Fibroblast of skin of scalp (primary cell): ENCODE measurements at regions not wholly inside any gene's neighbourhood (a gene's known extent, or its start where the extent isn't known, plus 50 kb on each side); places are given as distances from the start of the nearest gene placed in this dataset.
"Not testable (repeated sequence)": the region's sequence is repeated elsewhere in the genome, so short reads cannot be mapped to it uniquely, and the experiment has no call there.

Experiments
- DNase-seq: peaks from one replicate; pipeline ENCODE4 v3.0.0-alpha.2; 2013

- DNase-seq: no peak
Observed at GRCh38 chr12:127790376-127790775, 476.6 kb upstream of the TMEM132C start.

DNA sequence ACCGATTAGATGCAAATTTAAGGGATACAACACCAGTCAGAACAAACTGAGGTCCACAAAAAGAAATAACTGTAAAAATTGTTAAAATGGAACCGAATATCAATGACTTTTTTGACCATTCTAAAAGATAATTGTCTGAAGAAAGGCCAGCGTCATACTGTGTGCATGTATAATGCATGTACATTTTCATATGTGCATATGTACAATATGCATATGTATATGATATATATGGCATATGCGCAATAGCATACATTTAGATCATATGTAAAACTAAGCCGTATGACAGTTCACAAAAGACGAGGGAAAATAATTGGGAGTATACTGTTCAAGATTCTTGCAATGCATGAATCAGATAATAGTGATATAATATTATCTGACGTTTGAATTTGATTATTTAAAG, 475.8 kb upstream of the TMEM132C start:
- DNase-seq: no peak

DNA sequence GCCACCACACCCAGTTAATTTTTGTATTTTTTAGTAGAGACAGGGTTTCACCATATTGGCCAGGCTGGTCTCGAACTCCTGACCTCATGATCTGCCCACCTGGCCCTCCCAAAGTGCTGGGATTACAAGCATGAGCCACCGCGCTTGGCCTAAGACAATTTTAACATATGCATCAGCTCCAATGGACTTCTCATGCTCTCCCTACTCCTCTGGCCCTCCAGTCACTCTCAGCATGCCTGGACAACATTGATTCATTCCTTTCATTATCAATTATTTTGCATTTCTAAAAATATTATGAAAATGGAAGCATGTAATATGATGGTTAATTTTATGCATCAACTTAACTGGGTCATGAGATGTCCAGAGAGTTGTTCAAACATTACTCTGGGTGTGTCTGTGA, 469.1 kb upstream of the TMEM132C start:
- DNase-seq: no peak

DNA sequence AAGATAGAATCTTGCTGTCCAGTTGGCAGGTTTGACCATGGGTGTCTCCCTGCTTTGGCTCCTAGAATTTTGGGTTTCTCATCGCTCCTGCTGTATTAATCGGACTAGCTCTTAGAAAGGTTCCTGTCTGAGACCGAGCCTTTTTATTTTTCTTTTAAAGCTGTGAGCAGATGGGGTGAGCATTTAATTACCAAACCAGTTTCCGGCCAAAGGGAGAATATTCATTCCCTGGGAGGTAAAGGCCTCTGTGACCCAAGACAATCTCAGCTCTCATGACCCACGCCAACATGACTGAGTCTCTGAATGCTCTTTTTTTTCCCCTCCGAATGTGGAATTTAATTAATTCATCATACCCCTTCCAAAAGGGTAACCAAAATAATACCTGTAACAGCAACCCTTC, 464.7 kb upstream of the TMEM132C start:
- no peak for DNase-seq

DNA sequence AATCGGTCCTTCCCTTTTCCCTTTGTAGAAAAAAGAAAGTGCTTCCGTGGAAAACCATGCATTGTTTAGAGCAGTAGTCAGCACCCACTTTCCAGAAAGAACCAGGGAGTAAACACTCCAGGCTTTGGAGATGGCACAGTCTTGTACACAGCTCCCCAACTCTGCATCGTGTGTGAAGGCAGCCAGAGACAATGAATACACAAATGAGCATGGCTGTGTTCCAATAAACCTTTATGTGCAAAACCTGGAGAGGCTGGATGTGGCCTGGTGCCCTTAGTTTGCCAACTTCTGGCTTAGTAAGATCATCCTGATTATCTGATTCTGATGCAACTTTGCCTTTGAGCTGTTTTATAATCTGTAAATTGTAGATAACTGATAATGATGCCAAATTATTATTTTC, 463.4 kb upstream of the TMEM132C start:
- peak; percentile 6 for DNase-seq

GRCh38 chr12:127809275-127809674, 457.7 kb upstream of the TMEM132C start:
- peak; percentile 82 for DNase-seq

- DNase-seq: peak; percentile 98
Observed at GRCh38 chr12:127810041-127810440, 456.9 kb upstream of the TMEM132C start.

GRCh38 chr12:127810459-127810858, 456.5 kb upstream of the TMEM132C start:
- not testable (repeated sequence) for DNase-seq

GRCh38 chr12:127811988-127812387, 455.0 kb upstream of the TMEM132C start:
- DNase-seq: peak; percentile 92

DNA sequence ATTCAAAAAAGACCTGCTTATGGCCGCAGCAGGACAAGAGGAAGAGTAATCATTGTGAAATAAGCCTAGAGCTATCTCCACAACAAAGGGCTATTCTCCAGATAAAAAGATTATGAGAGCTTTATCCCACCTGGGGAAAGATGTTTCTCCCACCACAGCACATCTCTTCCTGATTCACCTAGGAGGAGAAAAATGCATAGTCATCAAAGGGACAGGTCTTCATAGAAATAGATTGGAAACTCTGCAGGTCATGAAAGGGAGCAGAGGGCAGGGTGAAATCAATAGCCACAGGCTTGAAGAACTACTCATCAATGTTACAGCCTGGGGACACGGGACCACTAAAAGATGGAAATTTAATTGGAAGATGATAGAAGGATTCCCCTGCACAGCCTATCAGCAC, 453.8 kb upstream of the TMEM132C start:
- DNase-seq: no peak

- DNase-seq: peak; percentile 53
Observed at GRCh38 chr12:127819056-127819455, 447.9 kb upstream of the TMEM132C start.

- DNase-seq: no peak
Observed at GRCh38 chr12:127820271-127820670, 446.7 kb upstream of the TMEM132C start.

GRCh38 chr12:127820846-127821245, 446.1 kb upstream of the TMEM132C start:
- DNase-seq: no peak

DNA sequence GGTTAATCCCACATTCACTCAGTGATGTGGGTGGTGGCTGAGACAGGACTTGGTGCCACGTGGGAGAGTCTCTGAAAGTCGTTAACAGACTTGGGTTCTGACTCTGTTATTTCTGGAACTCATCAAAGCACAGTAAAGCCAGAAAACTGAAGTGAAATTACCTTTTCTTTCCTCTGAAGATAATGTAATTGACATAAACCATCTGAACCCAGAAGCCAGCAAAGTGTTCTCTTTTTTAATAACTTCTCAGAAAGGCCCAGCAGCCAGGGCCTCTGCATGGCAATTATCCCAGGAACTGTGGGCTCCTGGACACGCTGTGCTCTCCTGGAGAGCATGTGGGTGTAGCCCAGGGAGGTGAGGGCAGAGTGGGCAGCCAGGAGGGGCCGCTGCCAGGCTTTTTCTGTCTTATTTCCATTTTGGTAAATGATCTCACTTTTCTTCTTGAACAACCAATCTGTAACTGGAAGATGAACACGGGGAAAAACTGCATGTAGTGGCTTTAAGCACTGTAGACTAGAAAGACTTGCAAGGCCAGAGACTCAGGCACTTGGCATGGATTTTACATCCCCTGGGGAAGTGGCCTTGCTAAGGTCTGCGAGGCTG, 444.1 kb upstream of the TMEM132C start:
- DNase-seq: no peak

DNA sequence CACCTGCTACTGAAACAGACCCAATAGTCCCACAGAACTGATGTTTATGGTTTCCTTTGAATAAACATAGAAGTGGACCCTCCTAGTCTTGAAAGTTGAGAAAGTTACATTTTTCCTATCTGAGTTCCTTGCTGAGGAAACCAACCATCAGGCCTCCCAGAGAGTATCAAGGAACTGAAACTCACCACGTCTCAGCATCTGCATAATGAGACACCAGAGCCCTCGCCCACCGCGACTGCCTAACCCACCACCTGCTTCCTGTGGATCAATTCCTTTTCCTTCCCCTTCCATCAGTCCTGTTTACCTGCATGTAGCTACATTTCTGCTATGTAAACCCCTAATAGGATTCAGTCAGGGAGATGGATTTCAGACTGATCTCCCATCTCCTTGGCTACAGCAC, 443.2 kb upstream of the TMEM132C start:
- no peak for DNase-seq

GRCh38 chr12:127829281-127830064, 437.5 kb upstream of the TMEM132C start:
- DNase-seq: no peak

GRCh38 chr12:127830065-127830460, 436.9 kb upstream of the TMEM132C start:
- no peak for DNase-seq

GRCh38 chr12:127830730-127831129, 436.2 kb upstream of the TMEM132C start:
- no peak for DNase-seq

DNA sequence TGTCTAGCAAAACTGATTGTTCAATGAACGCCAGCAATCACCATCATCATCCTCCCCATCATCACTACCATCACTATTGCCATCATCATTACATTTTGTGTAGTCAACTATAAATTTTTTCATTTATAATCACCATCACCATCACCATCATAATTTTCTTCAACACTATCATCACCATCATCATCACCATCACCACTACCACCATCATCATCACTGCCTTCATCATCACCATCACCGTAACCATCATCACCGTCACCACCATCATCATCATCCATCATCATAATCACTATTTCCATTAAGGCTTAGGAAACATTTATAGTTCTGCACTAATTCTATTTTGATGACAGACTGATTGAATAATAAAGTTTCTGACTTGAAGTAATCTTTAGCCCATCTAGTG, 434.8 kb upstream of the TMEM132C start:
- DNase-seq: no peak

GRCh38 chr12:127836802-127837201, 430.2 kb upstream of the TMEM132C start:
- DNase-seq: not testable (repeated sequence)

- DNase-seq: no peak
Observed at GRCh38 chr12:127857661-127858060, 409.3 kb upstream of the TMEM132C start.

DNA sequence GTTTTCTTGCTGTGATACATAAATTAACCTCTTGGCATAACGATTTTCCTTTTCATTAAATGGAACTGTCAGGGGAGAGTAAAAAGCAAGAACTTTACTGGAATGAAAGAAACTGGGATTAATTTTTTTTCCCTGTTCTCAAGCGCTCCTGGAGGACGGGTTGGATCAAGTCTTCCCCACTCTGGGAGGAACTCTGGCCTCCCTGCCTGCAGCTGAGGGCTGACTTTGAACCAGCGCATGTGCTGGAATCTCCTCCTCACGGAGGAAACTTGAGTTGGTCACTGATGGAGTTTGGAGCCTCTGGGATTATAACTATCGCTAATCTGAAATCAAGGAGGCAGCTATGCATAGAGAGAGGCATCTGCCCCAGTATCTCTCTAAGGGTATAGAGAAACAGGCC, 406.4 kb upstream of the TMEM132C start:
- DNase-seq: no peak

GRCh38 chr12:127861406-127861805, 405.6 kb upstream of the TMEM132C start:
- no peak for DNase-seq

DNA sequence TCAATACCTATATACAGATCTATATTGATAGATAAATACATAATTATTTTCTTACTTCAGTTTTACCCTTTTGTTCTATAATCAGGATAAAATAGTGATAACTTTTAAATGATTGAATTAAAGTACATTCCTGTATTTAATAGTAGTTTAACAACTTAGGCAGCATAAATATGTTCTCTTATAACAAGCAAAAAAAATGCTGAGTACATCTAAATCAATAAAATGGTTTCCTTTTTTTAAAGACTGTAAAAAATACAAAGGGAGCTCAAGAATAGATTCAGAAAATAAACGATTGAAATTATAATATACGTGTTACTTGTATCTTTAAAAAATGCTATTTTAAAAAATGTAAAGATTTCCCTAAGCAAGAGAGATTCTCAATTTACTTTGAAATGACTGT, 393.7 kb upstream of the TMEM132C start:
- no peak for DNase-seq
